ENCODE measurements at regions not wholly inside any gene's neighbourhood (a gene's known extent, or its start where the extent isn't known, plus 50 kb on each side); places are given as distances from the start of the nearest gene placed in this dataset.

GRCh38 chrX:9241427-9241826 lies 207.5 kb upstream of the FAM9B start:
- Histone ChIP-seq H3K27ac (no peak overlapping the region), H3K4me1 (no peaks in the 10 kb centered on the region), H3K36me3 (no peaks in the 10 kb centered on the region), H3K27me3 (replicated peaks in 1 of 7) (peaks cover 0 to 5% (median 0%) of the 10 kb centered on the region in 7 donors), H3K9me3 (no peaks in the 10 kb centered on the region), H3K4me3 (no peak overlapping the region)
- DNase-seq: no peak
- 82 to 96% (median 92%) methylated on average over 9 to 11 of the region's 11 CpGs for WGBS, 5 donors
- intact Hi-C loops (cut with DNase I; ENCODE audit: low total_unique reads): no loop called here
- TF ChIP-seq POLR2AphosphoS5 (IDR thresholded peaks at IDR 0.05) (no peak), POLR2A (IDR thresholded peaks at IDR 0.05) (no peak)
- TF ChIP-seq, protein P1, sequence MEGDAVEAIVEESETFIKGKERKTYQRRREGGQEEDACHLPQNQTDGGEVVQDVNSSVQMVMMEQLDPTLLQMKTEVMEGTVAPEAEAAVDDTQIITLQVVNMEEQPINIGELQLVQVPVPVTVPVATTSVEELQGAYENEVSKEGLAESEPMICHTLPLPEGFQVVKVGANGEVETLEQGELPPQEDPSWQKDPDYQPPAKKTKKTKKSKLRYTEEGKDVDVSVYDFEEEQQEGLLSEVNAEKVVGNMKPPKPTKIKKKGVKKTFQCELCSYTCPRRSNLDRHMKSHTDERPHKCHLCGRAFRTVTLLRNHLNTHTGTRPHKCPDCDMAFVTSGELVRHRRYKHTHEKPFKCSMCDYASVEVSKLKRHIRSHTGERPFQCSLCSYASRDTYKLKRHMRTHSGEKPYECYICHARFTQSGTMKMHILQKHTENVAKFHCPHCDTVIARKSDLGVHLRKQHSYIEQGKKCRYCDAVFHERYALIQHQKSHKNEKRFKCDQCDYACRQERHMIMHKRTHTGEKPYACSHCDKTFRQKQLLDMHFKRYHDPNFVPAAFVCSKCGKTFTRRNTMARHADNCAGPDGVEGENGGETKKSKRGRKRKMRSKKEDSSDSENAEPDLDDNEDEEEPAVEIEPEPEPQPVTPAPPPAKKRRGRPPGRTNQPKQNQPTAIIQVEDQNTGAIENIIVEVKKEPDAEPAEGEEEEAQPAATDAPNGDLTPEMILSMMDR (IDR thresholded peaks at IDR 0.05 in 8 of 11, conservative IDR thresholded peaks at IDR 0.05 in 3 of 11): no peak

- no peaks in the 10 kb centered on the region for H3K36me3 ChIP-seq
- no peaks in the 10 kb centered on the region for H3K4me1 ChIP-seq
- no peak for DNase-seq
- 54 to 83% (median 76%) methylated on average over 8 of the region's 8 CpGs for WGBS, 5 donors
- H3K27ac ChIP-seq: no peak overlapping the region
- peaks cover 0 to 10% (median 0%) of the 10 kb centered on the region in 7 donors for H3K27me3 ChIP-seq (replicated peaks in 1 of 7)
- H3K4me3 ChIP-seq: no peak overlapping the region
- TF ChIP-seq POLR2A (IDR thresholded peaks at IDR 0.05) (no peak), POLR2AphosphoS5 (IDR thresholded peaks at IDR 0.05) (no peak)
- TF ChIP-seq, protein P1 (IDR thresholded peaks at IDR 0.05 in 8 of 11, conservative IDR thresholded peaks at IDR 0.05 in 3 of 11): no peak
- no peaks in the 10 kb centered on the region for H3K9me3 ChIP-seq
- intact Hi-C loops (cut with DNase I; ENCODE audit: low total_unique reads): no loop called here
Observed at GRCh38 chrX:9249051-9249846, 215.3 kb upstream of the FAM9B start.

DNA sequence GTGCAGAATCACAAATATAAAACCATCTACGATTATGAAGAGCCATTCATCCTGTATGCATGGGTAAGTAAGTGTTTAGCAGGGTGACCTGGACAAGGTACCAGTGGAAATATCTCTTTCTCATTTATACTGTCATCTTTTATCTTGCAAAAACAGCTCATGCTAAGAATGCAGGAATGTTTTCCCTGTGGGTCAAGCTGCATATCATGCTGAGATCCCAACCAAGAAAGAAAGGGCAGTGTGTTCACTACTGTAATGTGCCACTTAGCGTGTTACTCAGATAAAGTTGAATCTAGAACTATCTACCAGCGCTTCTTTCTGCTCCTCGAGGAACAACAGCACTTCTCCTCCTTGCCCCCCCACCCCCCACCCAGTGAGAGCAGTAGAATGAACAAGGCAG lies 212.7 kb upstream of the TBL1X start:
- intact Hi-C loops (cut with DNase I; ENCODE audit: low total_unique reads): no loop called here
- Histone ChIP-seq H3K27ac (no peak overlapping the region), H3K27me3 (replicated peaks in 1 of 7) (peaks cover 0 to 5% (median 0%) of the 10 kb centered on the region in 7 donors), H3K4me1 (no peaks in the 10 kb centered on the region), H3K36me3 (no peaks in the 10 kb centered on the region), H3K9me3 (no peaks in the 10 kb centered on the region), H3K4me3 (no peak overlapping the region)
- 49 to 86% (median 77%) methylated on average over 4 of the region's 4 CpGs for WGBS, 5 donors
- DNase-seq: no peak
- TF ChIP-seq POLR2A (IDR thresholded peaks at IDR 0.05) (no peak), POLR2AphosphoS5 (IDR thresholded peaks at IDR 0.05) (no peak)
- TF ChIP-seq, protein P1 (IDR thresholded peaks at IDR 0.05 in 8 of 11, conservative IDR thresholded peaks at IDR 0.05 in 3 of 11): no peak

DNA sequence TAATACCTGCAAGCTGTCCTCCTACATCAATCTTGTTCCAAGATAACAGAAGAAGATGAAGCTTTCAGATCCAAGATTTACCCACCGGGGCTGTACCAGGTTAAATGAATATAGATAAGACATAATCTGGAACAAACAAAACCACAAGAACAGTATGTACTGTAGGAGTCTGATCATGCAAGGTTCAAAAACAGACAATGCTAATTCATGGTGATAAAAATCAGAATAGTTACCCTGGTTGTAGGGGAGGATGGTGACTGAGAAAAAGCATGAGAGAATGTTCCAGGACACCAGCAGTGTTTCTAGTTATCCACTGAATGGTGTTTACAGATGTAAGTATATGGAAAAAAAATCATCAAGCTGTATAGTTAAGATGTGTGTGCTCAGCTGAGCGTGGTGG lies 211.6 kb upstream of the TBL1X start:
- intact Hi-C loops (cut with DNase I; ENCODE audit: low total_unique reads): no loop called here
- no peak for TF ChIP-seq POLR2AphosphoS5 (IDR thresholded peaks at IDR 0.05)
- no peak for TF ChIP-seq POLR2A (IDR thresholded peaks at IDR 0.05)
- TF ChIP-seq, protein P1 (IDR thresholded peaks at IDR 0.05 in 8 of 11, conservative IDR thresholded peaks at IDR 0.05 in 3 of 11): no peak
- 70 to 82% (median 74%) methylated on average over 2 of the region's 2 CpGs for whole genome bisulfite sequencing, 5 donors

More for the DNA sequence above, 211.6 kb upstream of the TBL1X start:
- no peaks in the 10 kb centered on the region for H3K4me1 ChIP-seq
- DNase-seq: no peak
- H3K27ac ChIP-seq: no peak overlapping the region
- no peak overlapping the region for H3K4me3 ChIP-seq
- peaks cover 0 to 5% (median 0%) of the 10 kb centered on the region in 7 donors for H3K27me3 ChIP-seq (replicated peaks in 1 of 7)
- H3K9me3 ChIP-seq: no peaks in the 10 kb centered on the region
- H3K36me3 ChIP-seq: no peaks in the 10 kb centered on the region
